Heart right ventricle (tissue), 16 donors: ENCODE measurements at regions not wholly inside any gene's neighbourhood (a gene's known extent, or its start where the extent isn't known, plus 50 kb on each side); places are given as distances from the start of the nearest gene placed in this dataset.
"Not testable (repeated sequence)": the region's sequence is repeated elsewhere in the genome, so short reads cannot be mapped to it uniquely, and the experiment has no call there.

ENCODE experiments used
- ATAC-seq, 8 donors: fragments of 200-7000 bp; cut with Tn5 transposase; one replicate each; pipeline ENCODE4 v1.9.1; 2020; ENCODE audit warnings: mild to moderate bottlenecking in 8 of 8, moderate library complexity in 8 of 8, moderate number of reproducible peaks in 1 of 8
- DNase-seq, 2 donors: peaks; one replicate each; pipeline ENCODE4 v3.0.0-alpha.2; 2020
- H3K27ac ChIP-seq, 10 donors: fragments of 200-600 bp; sonication (generic) in 2 of 10; one replicate each; pipeline versions ENCODE4 v1.5.0 to v1.8.0; 2020 to 2022; ENCODE audit warnings: mild to moderate bottlenecking in 3 of 10
- H3K27me3 ChIP-seq, 7 donors: fragments of 200-600 bp; one replicate each; pipeline ENCODE4 v1.8.0; 2021 to 2022; ENCODE audit warnings: mild to moderate bottlenecking in 2 of 7
- H3K36me3 ChIP-seq, 9 donors: fragments of 200-600 bp; sonication (generic) in 1 of 9; one replicate each; pipeline versions ENCODE4 v1.5.0 to v1.8.0; 2020 to 2022; ENCODE audit warnings: mild to moderate bottlenecking in 2 of 9
- H3K4me1 ChIP-seq, 9 donors: fragments of 200-600 bp; sonication (generic) in 1 of 9; one replicate each; pipeline versions ENCODE4 v1.5.0 to v1.8.0; 2020 to 2022; ENCODE audit warnings: mild to moderate bottlenecking in 4 of 9
- H3K4me3 ChIP-seq, 10 donors: fragments of 200-600 bp; sonication (generic) in 2 of 10; one replicate each; pipeline versions ENCODE4 v1.5.0 to v1.8.0; 2020 to 2022; ENCODE audit warnings: mild to moderate bottlenecking in 7 of 10, moderate library complexity in 2 of 10
- H3K9me3 ChIP-seq, 11 donors: fragments of 200-600 bp in 10 of 11; sonication (generic) in 2 of 11; one replicate each; pipeline versions ENCODE4 v1.5.0 to v1.8.0; 2013 to 2022; ENCODE audit warnings: mild to moderate bottlenecking in 2 of 11, control low read depth in 1 of 11, moderate library complexity in 1 of 11
- CTCF ChIP-seq, 9 donors: fragments of 200-600 bp; sonication (generic) in 2 of 9; IDR thresholded peaks; one replicate each; pipeline versions ENCODE4 v1.5.0 to v1.8.0; 2021 to 2022; ENCODE audit warnings: antibody characterized with exemption in 9 of 9, mild to moderate bottlenecking in 5 of 9, moderate library complexity in 1 of 9
- WGBS, 2 donors: extraction: QIAGEN DNeasy Blood & Tissue Kit; methylation state at CpG; one replicate each; pipeline ENCODE4 v1.1.7; 2013; ENCODE audit warnings: inconsistent platforms in 1 of 2; 5-methylcytosine and 5-hydroxymethylcytosine counted together
- intact Hi-C, 10 donors: fragments of 100-400 bp; cut with DNase I; formaldehyde crosslinking; loops; one replicate each; pipeline versions ENCODE4 v1.11.1 to v1.14.2; 2022
- donor health status: Arrhythmogenic right ventricular cardiomyopathy.
- donor health status: ischemic (EF 13 %, LVEDD 7.1; RV severe dilation, severe dysfunction).
- donor health status: healthy with polysubstance abuse.
- donor health status: DM: no; HTN: yes; CAD: no.
- donor health status: DM: no; HTN: no; CAD: no.
- donor health status: ischemic (EF 25% LVEDD 6.9; RV normal size, moderate dysfunction).
- donor health status: ischemic (EF 25% LVEDD 5.7; RV mildly dilated, moderate dysfunction).
- donor health status: healthy.
- donor health status: DM: yes; HTN: yes; CAD: no.
- donor health status: Ischemic cardiomyopathy.
- donor health status: ischemic (EF 35%, LVEDD 5.7; RV mildly dilated, moderate dysfunction).
- donor health status: nonischemic (EF 11% LVEDD 7.7; RV severe dilation, severe dysfunction).
- donor health status: DM: yes; HTN: yes; CAD: no.
- donor health status: PGD.
- donor health status: ischemic (EF 29% LVEDD 5.4; RV normal size, mild dysfunction).
- donor health status: nonischemic (EF 23%, LVEDD 6.1; RV moderate dilation, normal function).

- no peak for ATAC-seq
- Histone ChIP-seq H3K36me3 (no peaks in the 10 kb centered on the region), H3K4me3 (no peak overlapping the region), H3K4me1 (peaks cover 0 to 4% (median 0%) of the 10 kb centered on the region in 9 donors), H3K27ac (no peak overlapping the region), H3K9me3 (peaks cover 0 to 3% (median 0%) of the 10 kb centered on the region in 11 donors), H3K27me3 (no peaks in the 10 kb centered on the region)
- no peak for TF ChIP-seq CTCF (IDR thresholded peaks at IDR 0.05)
- no peak for DNase-seq
- intact Hi-C loops, result no loop called here
- WGBS, 2 donors, result 58 to 65% methylated on average over 7 of the region's 7 CpGs
Observed at GRCh38 chr9:85302938-85303756, 438.6 kb downstream of the AGTPBP1 start.

GRCh38 chr9:85298499-85298898 is 443.3 kb downstream of the AGTPBP1 start:
- DNase-seq, result no peak
- Histone ChIP-seq H3K27me3 (peaks cover 0 to 4% (median 0%) of the 10 kb centered on the region in 7 donors), H3K4me3 (no peak overlapping the region), H3K27ac (no peak overlapping the region), H3K4me1 (peaks cover 0 to 4% (median 0%) of the 10 kb centered on the region in 9 donors), H3K9me3 (peaks cover 0 to 13% (median 6%) of the 10 kb centered on the region in 11 donors), H3K36me3 (no peaks in the 10 kb centered on the region)
- ATAC-seq, result no peak
- 82 to 89% methylated on average over 4 of the region's 4 CpGs for WGBS, 2 donors
- TF ChIP-seq CTCF (IDR thresholded peaks at IDR 0.05), result no peak
- intact Hi-C loops, result no loop called here

- H3K36me3 ChIP-seq, H3K27me3 ChIP-seq, ATAC-seq, H3K4me3 ChIP-seq, H3K4me1 ChIP-seq, intact Hi-C loops, H3K27ac ChIP-seq, DNase-seq: not testable (repeated sequence)
- H3K9me3 ChIP-seq, result peaks cover 0 to 13% (median 6%) of the 10 kb centered on the region in 11 donors
- WGBS, 2 donors, result 68 to 93% methylated on average over 5 of the region's 5 CpGs
Observed at GRCh38 chr9:85295244-85295643, 446.5 kb downstream of the AGTPBP1 start.

- DNase-seq (no peak), ATAC-seq (no peak)
- H3K36me3 ChIP-seq, result no peaks in the 10 kb centered on the region
- no peaks in the 10 kb centered on the region for H3K4me1 ChIP-seq
- H3K4me3 ChIP-seq, result no peak overlapping the region
- WGBS, 2 donors, result 65 to 70% methylated on average over 4 of the region's 4 CpGs
- TF ChIP-seq CTCF (IDR thresholded peaks at IDR 0.05), result no peak
- intact Hi-C loops, result no loop called here
- peaks cover 0 to 4% (median 0%) of the 10 kb centered on the region in 7 donors for H3K27me3 ChIP-seq
- H3K9me3 ChIP-seq, result peaks cover 0 to under 1% (median 0%) of the 10 kb centered on the region in 11 donors
- H3K27ac ChIP-seq, result no peak overlapping the region
Observed at GRCh38 chr9:85292261-85292660, 449.5 kb downstream of the AGTPBP1 start.

- intact Hi-C loops, result no loop called here
- 70 to 74% methylated on average over 6 of the region's 6 CpGs for WGBS, 2 donors
- no peaks in the 10 kb centered on the region for H3K9me3 ChIP-seq
- no peaks in the 10 kb centered on the region for H3K4me1 ChIP-seq
- DNase-seq (no peak), ATAC-seq (no peak)
- no peak overlapping the region for H3K4me3 ChIP-seq
- TF ChIP-seq CTCF (IDR thresholded peaks at IDR 0.05), result no peak
- no peaks in the 10 kb centered on the region for H3K36me3 ChIP-seq
- H3K27ac ChIP-seq, result no peak overlapping the region
- H3K27me3 ChIP-seq, result peaks cover 0 to 8% (median 0%) of the 10 kb centered on the region in 7 donors
Observed at GRCh38 chr9:85291266-85291665, 450.5 kb downstream of the AGTPBP1 start.
